OCI-M1 (cell line): ENCODE measurements at regions not wholly inside any gene's neighbourhood (a gene's known extent, or its start where the extent isn't known, plus 50 kb on each side); places are given as distances from the start of the nearest gene placed in this dataset.
"Not testable (repeated sequence)": the region's sequence is repeated elsewhere in the genome, so short reads cannot be mapped to it uniquely, and the experiment has no call there.

ENCODE experiments used
- DNase-seq: peaks from one replicate; lab custom pipeline; 2025; lab: John Stamatoyannopoulos, UW

DNA sequence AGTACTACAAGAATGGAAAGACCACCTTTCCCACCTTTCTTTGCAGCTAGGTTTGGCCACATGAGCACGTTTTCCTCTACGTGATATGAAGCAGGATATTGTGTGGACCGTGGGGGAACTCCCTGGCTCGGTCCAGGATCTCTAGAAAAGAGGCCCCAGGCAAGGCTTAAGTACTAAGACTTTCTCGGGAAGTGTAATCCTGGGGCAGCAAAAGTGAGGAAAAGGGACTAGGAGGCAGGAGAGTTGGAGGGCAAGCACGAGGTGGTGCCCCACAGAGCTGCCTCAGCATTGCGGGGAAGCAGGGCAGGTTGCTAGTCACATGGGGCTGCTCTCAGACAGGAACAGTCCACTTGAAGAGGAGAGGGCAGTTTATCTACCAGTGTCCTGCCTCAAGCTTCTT lies 235.1 kb downstream of the GADD45G start:
- DNase-seq: no peak

GRCh38 chr9:89841456-89841855 lies 236.6 kb downstream of the GADD45G start:
- DNase-seq: no peak

DNA sequence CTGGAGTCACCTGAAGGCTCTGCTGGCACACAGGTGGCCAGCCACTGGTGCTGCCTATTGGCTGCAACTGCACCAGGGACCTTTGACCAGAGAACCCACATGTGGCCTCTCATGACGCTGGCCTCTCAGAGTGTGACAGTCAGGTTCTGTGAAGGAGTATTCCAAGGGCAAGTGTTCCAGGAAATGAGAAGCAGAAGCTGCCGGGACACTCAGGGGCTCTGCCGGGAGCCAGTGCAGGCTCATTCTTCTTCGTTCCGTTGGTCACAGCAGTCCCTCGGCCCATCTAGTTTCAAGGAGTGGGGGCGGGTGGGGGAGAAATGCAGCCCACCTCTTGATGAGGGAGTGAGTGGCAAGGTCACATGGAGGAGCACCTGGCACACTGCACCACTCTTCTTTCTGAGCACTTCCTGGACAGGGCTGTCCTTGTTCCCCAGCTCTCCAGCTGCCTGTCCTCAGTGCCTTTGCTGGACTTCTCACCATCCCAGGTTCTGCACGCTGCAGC lies 237.5 kb downstream of the GADD45G start:
- DNase-seq: no peak

DNA sequence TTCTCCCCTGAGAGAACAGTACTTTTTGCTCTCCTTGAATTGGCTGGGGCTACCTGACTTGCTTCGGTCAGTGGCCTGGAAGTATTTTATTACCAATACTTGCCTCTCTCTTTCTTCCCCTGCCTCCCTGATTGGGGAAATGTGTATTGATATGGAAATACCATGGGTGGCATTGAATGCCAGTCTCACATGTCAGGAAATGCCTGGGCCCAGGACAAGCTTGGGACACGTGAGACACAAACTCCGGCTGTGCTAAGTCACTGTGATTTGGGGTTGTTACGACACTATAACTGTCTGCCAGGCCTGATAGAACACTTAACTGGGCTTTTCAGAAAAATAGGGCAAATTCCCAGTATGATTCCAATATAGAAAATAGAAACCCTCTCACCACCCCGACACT lies 238.3 kb downstream of the GADD45G start:
- DNase-seq: no peak

- no peak for DNase-seq
Measured at GRCh38 chr9:89843591-89843990, 238.8 kb downstream of the GADD45G start.

DNA sequence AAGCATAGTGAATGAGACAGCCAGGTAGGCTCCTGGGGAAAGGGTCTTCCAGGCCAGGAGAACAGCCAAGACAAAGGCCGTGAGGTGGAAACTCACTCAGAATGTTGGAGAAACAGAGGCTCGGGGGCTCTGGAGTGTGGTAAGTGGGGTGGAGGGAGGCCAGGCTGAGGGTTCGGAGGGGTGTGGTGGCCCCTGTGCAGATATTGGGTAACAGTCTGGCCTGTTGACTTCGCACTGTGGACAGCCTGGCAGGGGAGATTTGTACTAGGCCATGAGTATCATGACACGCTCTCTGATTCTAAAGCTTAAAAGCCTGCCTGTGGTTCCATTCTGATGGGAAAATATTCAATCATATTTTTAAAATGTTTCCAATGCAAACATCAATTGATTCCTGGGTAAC lies 239.3 kb downstream of the GADD45G start:
- DNase-seq: no peak

DNA sequence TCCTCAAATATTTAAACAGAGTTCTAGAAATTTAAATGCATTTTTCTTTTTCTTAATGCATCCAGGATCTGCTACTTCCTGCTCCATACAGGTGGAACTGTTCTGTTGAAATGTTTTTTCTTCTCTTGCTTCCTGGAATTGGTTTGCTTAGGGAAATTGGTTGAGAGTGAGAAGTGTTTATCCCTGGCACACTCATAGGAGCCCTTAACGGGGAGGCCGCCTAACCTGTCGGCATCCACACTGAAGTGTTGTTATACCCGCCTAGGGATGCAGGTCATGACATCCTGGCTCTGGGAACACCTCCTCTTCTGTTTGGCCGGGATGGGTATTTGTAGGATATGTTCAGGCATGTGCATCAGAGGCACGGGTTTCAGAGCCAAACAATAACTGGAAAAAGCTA lies 239.7 kb downstream of the GADD45G start:
- DNase-seq: no peak

DNA sequence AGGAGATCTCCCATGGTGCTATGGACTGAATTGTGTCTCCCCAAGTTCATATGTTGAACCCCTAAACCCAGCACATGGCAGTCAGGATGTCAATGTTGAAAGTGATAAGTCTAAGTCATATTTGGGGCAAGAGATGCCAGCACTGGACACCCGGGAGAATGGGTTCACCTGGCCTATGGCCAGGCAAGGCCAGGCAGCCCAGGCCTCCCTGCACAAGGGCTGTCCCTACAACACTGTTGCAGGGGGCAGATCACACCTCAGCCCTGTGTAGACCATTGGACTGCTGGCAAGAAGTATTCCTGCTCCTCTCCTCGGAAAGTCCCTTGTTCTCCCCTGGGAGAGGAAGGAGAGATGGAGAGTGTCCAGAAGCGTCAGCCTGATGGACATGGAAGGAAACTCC lies 240.5 kb downstream of the GADD45G start:
- no peak for DNase-seq

- DNase-seq: no peak
Measured at GRCh38 chr9:89845862-89846261, 241.1 kb downstream of the GADD45G start.

- DNase-seq: no peak
Measured at GRCh38 chr9:89848060-89849040, 243.5 kb downstream of the GADD45G start.

DNA sequence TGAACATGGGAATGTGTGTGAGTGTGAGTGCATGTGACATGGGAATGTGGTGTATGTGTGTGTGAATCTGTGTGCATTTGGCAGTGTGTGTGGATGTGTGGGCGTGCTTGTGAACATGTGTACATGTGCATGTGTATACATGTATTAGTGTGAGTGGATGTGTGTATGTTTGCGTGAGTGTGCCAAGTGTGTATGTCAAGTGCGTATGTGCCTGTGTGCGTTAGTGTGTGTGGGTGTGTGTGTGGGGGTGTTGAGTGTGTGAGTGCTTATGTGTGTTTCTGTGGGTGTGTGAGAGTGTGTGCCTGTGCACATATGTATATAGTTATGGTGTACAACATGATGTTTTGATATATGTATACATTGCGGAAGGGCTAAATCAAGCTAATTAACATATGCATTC lies 244.3 kb downstream of the GADD45G start:
- no peak for DNase-seq

DNA sequence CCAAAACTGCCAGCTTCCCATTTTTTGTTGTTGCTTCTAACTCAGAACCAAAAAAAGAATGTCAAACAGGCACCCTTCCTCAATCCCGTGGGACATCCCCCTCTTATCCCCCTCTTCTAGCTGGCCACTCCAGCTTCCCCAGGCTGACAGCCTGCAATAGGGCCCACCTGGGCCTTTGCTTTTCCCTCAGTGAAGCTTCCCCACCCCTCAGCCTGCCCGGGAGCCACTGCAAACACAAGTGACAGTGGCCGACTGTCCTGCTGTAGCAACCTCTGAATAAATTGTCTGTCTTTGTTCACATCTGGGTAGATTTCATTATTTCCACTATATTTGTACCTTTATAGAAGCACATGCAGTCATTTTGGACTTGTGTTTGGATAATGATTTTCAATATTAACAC lies 245.3 kb downstream of the GADD45G start:
- DNase-seq: no peak

- DNase-seq: no peak
Measured at GRCh38 chr9:89850631-89851325, 246.0 kb downstream of the GADD45G start.

DNA sequence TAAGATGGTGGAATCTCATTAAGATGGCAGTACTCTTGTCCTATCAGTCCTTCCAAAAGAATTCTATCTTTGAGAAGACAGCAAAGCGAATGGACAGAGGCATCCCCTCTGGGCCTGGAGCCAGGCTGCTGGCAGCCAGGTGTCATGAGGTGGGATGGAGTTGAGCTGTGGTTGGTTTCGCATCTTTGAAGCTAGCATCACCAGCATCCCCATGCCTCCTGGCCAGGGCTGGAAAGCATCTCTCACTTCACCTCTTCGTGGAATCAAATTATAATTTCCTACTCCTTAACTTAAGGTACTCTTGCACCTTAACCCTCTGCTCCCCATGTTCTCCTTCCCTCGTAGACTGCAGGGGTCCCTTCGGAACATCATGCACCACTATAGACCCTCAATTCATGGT lies 248.3 kb downstream of the GADD45G start:
- DNase-seq: no peak

DNA sequence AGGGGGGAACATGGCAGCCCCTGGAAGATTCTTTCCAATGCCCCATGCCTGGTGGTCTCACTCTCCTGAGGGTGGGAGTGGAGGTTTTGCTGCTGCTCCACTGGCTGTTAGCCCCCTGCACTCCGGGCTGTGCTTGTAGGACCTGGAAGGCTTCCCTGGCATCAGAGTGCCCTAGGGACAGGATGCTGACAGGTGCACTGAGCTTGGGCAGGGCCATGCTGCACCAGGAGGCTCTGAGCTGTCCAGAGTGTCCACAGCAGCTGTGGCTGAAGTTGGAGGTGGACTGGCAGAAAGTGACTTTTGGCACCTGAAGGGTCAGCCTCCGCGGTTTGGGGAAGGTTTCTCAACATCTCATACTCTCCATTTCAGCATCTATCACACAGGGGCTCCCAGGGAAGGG lies 249.1 kb downstream of the GADD45G start:
- DNase-seq: no peak

DNA sequence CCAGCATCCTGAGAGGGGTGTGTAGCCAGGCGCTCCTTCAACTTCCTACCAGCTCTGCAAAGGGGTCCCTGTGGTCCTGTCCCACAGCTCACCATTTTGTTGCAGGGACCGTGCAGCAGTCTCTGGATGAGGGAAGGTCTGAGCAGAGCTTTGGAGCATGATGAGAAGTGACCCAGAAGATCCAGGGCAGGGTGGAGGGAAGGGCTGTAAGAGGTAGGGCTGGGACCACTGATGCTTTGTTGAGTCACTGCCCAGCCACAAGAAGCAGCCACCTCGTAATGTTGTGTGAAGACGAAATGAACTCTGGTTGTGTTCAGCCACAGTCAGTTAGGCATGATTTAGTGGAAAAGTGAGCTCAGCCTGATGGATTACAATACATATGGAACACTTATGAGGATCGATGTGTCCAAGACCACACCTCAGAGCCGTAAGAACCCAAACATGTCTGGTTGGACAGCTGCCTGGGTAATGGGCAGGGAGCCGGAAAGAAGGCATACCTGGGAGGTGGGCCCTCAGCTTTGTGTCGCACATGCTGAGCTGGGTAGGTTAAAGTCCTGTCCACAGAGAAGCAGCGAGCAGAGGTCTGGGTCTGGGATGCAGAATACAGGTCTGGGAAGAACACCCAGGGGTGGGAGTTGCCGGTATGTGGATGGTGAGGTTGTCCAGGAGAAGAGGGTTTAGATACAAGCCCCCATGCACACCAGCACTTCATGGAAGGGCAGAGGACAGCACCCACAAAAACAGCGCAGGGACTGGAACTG lies 250.1 kb downstream of the GADD45G start:
- DNase-seq: no peak

- DNase-seq: not testable (repeated sequence)
Measured at GRCh38 chr9:89856296-89856695, 251.5 kb downstream of the GADD45G start.

- not testable (repeated sequence) for DNase-seq
Measured at GRCh38 chr9:89856950-89857349, 252.1 kb downstream of the GADD45G start.

DNA sequence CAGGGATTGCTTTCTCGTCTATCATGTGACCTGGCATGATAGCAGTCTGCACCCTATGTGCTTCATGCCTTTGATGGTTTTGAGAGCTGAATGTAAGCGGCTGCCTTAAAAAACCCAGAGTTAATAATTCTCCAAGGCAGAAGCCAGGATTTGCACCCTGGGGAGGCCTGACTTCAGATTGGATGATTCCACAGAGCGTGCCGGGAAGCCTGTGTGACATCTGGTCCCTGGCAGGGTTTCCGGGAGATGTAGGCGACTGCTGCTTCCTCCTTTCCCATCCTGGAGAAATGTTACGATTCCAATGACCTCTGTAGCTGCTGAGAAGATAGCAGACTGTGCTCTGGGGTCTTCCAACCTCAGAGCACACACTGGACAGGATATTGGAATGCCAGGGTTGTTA lies 255.0 kb downstream of the GADD45G start:
- DNase-seq: not testable (repeated sequence)

DNA sequence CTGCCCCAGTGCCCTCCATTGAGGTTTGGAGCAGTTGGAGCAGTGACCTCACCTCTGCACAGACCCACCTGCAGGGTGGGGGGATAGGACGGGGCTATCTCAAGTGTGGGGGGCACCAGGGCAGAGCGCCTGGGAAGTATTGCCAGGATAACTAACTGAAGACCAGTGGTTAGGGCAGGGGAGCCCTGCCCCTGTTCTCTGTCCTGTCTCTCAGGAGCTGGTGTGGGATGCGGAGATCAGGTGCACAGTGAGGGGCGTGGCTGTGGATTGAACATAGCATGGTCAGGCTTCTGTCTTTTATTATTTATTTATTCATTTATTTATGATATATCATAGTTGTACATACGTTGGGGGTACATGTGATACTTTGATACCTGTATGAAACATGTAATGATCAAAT lies 256.6 kb downstream of the GADD45G start:
- DNase-seq: not testable (repeated sequence)

GRCh38 chr9:89862316-89862715 lies 257.5 kb downstream of the GADD45G start:
- peak; percentile 40 for DNase-seq

DNA sequence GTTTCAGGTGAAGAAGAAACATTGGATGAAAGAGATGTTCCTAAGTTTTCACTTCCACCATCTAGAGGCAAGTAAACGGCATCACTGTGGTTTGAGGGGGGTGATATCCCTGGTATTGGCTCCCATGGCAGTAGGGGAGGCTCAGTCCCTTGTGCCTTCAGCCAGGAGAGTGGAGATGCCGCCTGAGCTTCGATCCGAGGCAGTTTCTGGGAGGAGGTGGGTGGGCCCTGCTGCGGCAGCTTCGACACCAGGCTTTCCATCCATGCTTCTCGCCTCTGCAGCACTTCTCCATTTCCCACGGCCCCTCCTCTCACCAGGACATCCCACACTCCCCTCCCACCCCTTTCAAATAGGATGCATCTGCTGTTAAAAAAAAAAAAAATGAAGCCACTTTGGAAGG lies 258.3 kb downstream of the GADD45G start:
- DNase-seq: no peak
